Left cardiac atrium (tissue), 4 donors: ENCODE measurements at regions not wholly inside any gene's neighbourhood (a gene's known extent, or its start where the extent isn't known, plus 50 kb on each side); places are given as distances from the start of the nearest gene placed in this dataset.
A peak's percentile ranks its signal among the peaks of the same experiment; 100 is the strongest.
"Not testable (repeated sequence)": the region's sequence is repeated elsewhere in the genome, so short reads cannot be mapped to it uniquely, and the experiment has no call there.

Experiments
- ATAC-seq, 2 donors: fragments of 200-7000 bp; cut with Tn5 transposase; one replicate each; pipeline ENCODE4 v1.9.1; 2020; ENCODE audit warnings: mild to moderate bottlenecking in 2 of 2, moderate library complexity in 2 of 2
- DNase-seq: peaks from one replicate; pipeline ENCODE4 v3.0.0-alpha.2; 2020
- intact Hi-C, 2 donors: fragments of 100-400 bp; cut with DNase I; formaldehyde crosslinking; loops; one replicate each; pipeline versions ENCODE4 v1.14.1 to v1.15.1; 2022 to 2023
- donor health status: DM: no; HTN: yes; CAD: no.
- donor health status: DM: no; HTN: yes; CAD: no; lungs with severe emphysema.
- donor health status: DM: yes; HTN: yes; CAD: no.
- donor health status: Dilated cardiomyopathy.

- intact Hi-C loops, result no loop called here
- DNase-seq (no peak), ATAC-seq (no peak)
Measured at GRCh38 chr2:89848763-89849368, 1157.4 kb downstream of the RPIA start.

- ATAC-seq (no peak), DNase-seq (no peak)
- intact Hi-C loops, result no loop called here
Measured at GRCh38 chr2:89849731-89850130, 1158.3 kb downstream of the RPIA start.

GRCh38 chr2:89850481-89850880, 1159.0 kb downstream of the RPIA start:
- no peak for DNase-seq
- no peak for ATAC-seq
- intact Hi-C loops, result no loop called here

- intact Hi-C loops, result no loop called here
- no peak for ATAC-seq
- no peak for DNase-seq
Measured at GRCh38 chr2:89850881-89851582, 1159.6 kb downstream of the RPIA start.

- intact Hi-C loops, result no loop called here
- no peak for DNase-seq
- no peak for ATAC-seq
Measured at GRCh38 chr2:89851583-89851905, 1160.1 kb downstream of the RPIA start.

GRCh38 chr2:89853427-89853826, 1162.0 kb downstream of the RPIA start:
- DNase-seq, intact Hi-C loops, ATAC-seq: not testable (repeated sequence)

DNA sequence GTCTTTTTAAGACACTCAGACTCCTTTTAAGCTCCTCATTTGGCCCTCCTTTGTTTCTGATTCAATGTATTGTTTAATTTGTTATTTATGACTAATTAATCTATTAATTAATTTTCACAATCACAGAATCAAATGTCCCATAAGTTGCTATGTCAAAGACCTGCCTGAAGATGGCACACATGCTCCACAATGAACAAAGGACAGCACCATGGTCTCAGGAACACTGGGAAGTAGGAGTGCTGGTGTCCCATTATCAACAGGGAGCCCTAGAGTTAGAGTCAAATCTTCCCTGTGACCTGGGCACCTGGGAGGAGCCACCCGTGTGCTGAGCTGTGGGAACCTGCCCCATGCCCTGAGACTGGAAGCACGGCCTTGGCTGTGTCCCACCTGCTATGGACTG, 1164.3 kb downstream of the RPIA start:
- intact Hi-C loops, DNase-seq, ATAC-seq: not testable (repeated sequence)

DNA sequence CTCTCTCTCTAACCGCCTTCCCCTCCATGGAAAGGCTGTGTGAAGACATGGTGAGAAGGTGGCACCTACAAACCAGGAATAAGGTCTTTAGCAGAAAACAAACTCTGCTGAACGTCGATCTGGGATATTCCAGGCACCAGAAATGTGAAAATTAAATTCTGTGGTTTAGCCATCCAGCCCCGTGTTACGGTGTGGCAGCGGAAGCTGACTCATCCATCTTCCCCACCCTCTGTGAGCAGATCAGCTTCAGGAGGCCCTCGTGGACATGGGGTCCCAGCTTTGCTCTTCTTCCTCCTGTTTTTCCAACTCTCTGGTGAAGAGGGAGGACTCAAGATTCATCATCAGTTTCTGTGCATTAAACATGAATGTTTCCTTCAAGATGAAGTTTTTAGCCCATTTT, 1164.8 kb downstream of the RPIA start:
- DNase-seq, ATAC-seq, intact Hi-C loops: not testable (repeated sequence)

DNA sequence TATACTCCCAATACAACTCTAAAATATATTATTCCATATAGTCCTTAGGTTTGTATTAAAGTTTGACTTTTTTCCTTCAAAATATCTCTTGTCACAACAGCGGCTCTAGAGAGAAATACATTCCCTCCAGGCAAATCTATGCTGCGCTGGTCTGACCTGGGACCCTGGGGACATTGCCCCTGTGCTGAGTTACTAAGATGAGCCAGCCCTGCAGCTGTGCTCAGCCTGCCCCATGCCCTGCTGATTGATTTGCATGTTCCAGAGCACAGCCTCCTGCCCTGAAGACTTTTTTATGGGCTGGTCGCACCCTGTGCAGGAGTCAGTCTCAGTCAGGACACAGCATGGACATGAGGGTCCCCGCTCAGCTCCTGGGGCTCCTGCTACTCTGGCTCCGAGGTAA, 1170.7 kb downstream of the RPIA start:
- DNase-seq, intact Hi-C loops: not testable (repeated sequence)

GRCh38 chr2:89863209-89863608, 1171.7 kb downstream of the RPIA start:
- ATAC-seq, DNase-seq, intact Hi-C loops: not testable (repeated sequence)

More for the DNA sequence above, 1170.7 kb downstream of the RPIA start:
- not testable (repeated sequence) for ATAC-seq

GRCh38 chr2:89874810-89875595, 1183.5 kb downstream of the RPIA start:
- ATAC-seq, intact Hi-C loops: not testable (repeated sequence)

GRCh38 chr2:89876445-89876844, 1185.0 kb downstream of the RPIA start:
- DNase-seq, intact Hi-C loops, ATAC-seq: not testable (repeated sequence)

More at GRCh38 chr2:89874810-89875595, 1183.5 kb downstream of the RPIA start:
- not testable (repeated sequence) for DNase-seq

GRCh38 chr2:89876878-89877277, 1185.4 kb downstream of the RPIA start:
- DNase-seq, ATAC-seq, intact Hi-C loops: not testable (repeated sequence)

DNA sequence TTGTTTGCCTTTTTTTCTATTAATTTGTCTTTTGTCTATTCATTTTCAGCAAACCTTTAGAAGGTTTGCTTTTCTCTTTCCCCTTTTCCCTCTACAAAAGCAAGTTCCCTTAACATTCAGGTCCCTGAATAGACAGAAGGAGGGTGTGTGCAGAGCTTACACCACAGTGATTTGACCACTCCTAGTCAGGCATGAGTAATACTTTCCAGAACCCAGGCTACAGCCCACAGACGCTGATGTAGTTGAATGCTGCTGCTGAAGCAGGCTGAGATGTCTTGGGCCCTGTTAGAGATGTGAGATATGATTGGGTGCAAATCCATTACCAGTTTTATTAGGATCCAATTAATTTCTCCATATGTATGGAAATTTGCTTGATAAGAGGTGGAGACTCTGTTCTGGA, 1191.4 kb downstream of the RPIA start:
- peak in 1 of 2 donors; percentile 24 for ATAC-seq
- intact Hi-C loops, DNase-seq: not testable (repeated sequence)

DNA sequence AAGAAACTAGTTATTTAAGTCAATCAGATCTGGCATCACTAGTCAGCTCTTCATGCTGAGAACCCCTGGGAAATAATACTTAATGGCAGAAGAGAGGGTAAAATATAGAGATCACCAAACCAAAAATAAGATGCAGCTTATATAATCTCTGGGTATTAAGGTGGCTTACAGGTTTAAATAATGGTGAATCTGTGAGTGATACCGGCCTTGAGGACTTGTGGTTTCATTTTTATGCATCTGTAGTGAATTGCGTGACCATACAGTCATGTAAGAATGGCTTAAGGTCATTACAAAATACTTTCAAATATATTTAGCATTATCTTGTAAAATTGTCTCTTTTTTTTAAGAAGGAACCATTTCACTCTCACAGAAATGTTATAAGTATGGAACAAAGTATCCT, 1192.2 kb downstream of the RPIA start:
- DNase-seq, ATAC-seq, intact Hi-C loops: not testable (repeated sequence)

DNA sequence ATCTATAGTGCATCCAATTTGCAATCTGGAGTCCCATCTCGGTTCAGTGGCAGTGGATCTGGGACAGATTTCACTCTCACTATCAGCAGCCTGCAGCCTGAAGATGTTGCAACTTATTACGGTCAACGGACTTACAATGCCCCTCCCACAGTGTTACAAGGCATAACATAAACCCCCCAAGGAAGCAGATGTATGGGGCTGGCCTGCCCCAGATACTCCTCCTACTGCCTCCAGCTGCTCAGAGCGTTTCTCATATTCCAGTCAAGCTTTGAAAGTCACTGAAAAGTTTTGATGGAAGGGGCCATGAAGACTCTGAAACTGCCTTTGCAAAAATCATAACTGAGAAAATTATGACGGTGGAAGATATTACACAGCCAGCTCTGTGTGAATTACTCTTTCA, 1193.6 kb downstream of the RPIA start:
- intact Hi-C loops, ATAC-seq: not testable (repeated sequence)

GRCh38 chr2:89888693-89889092, 1197.2 kb downstream of the RPIA start:
- intact Hi-C loops, ATAC-seq: not testable (repeated sequence)

More for the DNA sequence above, 1193.6 kb downstream of the RPIA start:
- DNase-seq, result not testable (repeated sequence)

DNA sequence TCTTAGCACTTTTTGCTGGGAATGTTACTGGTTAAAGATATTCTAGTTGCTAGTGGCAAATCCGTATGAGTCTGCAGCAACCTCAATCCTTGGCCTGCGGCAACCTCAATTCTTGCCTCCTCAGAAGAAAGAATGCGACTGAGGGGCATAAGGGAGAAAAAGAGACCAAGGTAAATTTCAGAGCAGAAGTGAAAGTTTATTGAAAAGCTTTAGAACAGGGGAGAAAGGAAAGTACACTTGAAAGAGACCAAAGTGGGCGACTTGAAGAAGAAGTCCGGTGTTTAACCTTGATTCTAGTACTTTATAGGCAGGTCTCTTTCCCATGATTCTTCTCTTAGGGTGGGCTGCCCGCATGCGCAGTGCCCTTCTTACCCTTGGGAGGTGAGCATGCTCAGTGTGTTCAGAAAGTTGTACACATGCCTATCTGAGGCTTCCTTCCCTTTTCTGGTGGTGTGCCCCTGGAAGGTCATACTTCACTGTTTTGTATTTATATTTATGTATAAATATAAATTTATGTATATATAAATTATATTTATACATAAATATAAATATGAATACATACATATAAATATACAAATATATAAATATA, 1198.8 kb downstream of the RPIA start:
- ATAC-seq, intact Hi-C loops, DNase-seq: not testable (repeated sequence)

More at GRCh38 chr2:89888693-89889092, 1197.2 kb downstream of the RPIA start:
- DNase-seq, result not testable (repeated sequence)

- DNase-seq, intact Hi-C loops, ATAC-seq: not testable (repeated sequence)
Measured at GRCh38 chr2:89894988-89895387, 1203.5 kb downstream of the RPIA start.
